Body of pancreas (tissue), 4 donors: ENCODE measurements at regions not wholly inside any gene's neighbourhood (a gene's known extent, or its start where the extent isn't known, plus 50 kb on each side); places are given as distances from the start of the nearest gene placed in this dataset.

ENCODE experiments used
- ATAC-seq: fragments of 150-250 bp; one replicate; pipeline ENCODE4 v1.9.1; 2016
- DNase-seq, 4 donors: peaks; one replicate each; pipeline ENCODE4 v3.0.0-alpha.2; 2019
- H3K27ac ChIP-seq, 4 donors: fragments of 200-600 bp; sonication (generic); 1 replicate in 3 of 4; 2 replicates in 1 of 4; pipeline versions ENCODE4 v1.5.1 to v1.6.1; 2016 to 2019; ENCODE audit warnings: mild to moderate bottlenecking in 1 of 4, mixed read lengths in 1 of 4, moderate library complexity in 1 of 4
- H3K27me3 ChIP-seq, 2 donors: fragments of 200-600 bp; sonication (generic); one replicate each; pipeline ENCODE4 v1.6.0; 2016; ENCODE audit warnings: mild to moderate bottlenecking in 1 of 2
- H3K36me3 ChIP-seq, 2 donors: fragments of 200-600 bp; sonication (generic); replicated peaks in 1 of 2; 2 replicates each; pipeline ENCODE4 v1.5.1; 2016; ENCODE audit warnings: low read depth in 2 of 2; ENCODE audit not compliant: insufficient read depth in 1 of 2
- H3K4me1 ChIP-seq: fragments of 200-600 bp; sonication (generic); one replicate; pipeline ENCODE4 v1.6.0; 2016
- H3K4me3 ChIP-seq, 2 donors: fragments of 200-600 bp; sonication (generic); 1 replicate in 1 of 2; 2 replicates in 1 of 2; pipeline ENCODE4 v1.5.1; 2016 to 2019
- H3K9me3 ChIP-seq, 3 donors: fragments of 200-600 bp; sonication (generic); 1 replicate in 2 of 3; 2 replicates in 1 of 3; pipeline ENCODE4 v1.5.1; 2016
- CTCF ChIP-seq, 7 experiments: fragments of 450-650 bp in 4 of 7; fragments of 200-600 bp in 3 of 7; sonication (generic) in 3 of 7; IDR thresholded peaks; one replicate each; pipeline ENCODE4 v1.5.1; 2016 to 2019; ENCODE audit warnings: antibody characterized with exemption in 7 of 7
- POLR2A ChIP-seq, 3 donors: fragments of 450-650 bp; IDR thresholded peaks; one replicate each; pipeline ENCODE4 v1.6.1; 2016; ENCODE audit warnings: antibody characterized with exemption in 3 of 3, mild to moderate bottlenecking in 2 of 3
- WGBS, 2 donors: methylation state at CpG; one replicate each; pipeline ENCODE4 v1.1.5; 2017; 5-methylcytosine and 5-hydroxymethylcytosine counted together
- intact Hi-C: fragments of 100-400 bp; cut with DNase I; formaldehyde crosslinking; loops from one replicate; pipeline ENCODE4 v1.15.1; 2023

- no peak for DNase-seq
- Histone ChIP-seq H3K4me1 (no peaks in the 10 kb centered on the region), H3K4me3 (no peak overlapping the region), H3K27ac (no peak overlapping the region), H3K27me3 (no peaks in the 10 kb centered on the region), H3K9me3 (no peaks in the 10 kb centered on the region), H3K36me3 (no peaks in the 10 kb centered on the region)
- intact Hi-C loops = no loop called here
- WGBS, 2 donors = 59 to 63% methylated on average over 2 of the region's 2 CpGs
- no peak for ATAC-seq
- TF ChIP-seq CTCF (IDR thresholded peaks at IDR 0.05) (no peak), POLR2A (IDR thresholded peaks at IDR 0.05) (no peak)
Measured at GRCh38 chr15:97156739-97157265, 803.7 kb upstream of the ARRDC4 start.

GRCh38 chr15:97162805-97163495, 797.6 kb upstream of the ARRDC4 start:
- no peak for TF ChIP-seq POLR2A (IDR thresholded peaks at IDR 0.05)
- TF ChIP-seq CTCF (IDR thresholded peaks at IDR 0.05) = no peak
- no peak for DNase-seq
- H3K4me1 ChIP-seq = no peaks in the 10 kb centered on the region
- no peak overlapping the region for H3K4me3 ChIP-seq
- H3K27ac ChIP-seq = no peak overlapping the region
- H3K9me3 ChIP-seq = no peaks in the 10 kb centered on the region
- WGBS, 2 donors = 41 to 49% methylated on average over 2 of the region's 2 CpGs
- H3K36me3 ChIP-seq = no peaks in the 10 kb centered on the region
- intact Hi-C loops = no loop called here
- H3K27me3 ChIP-seq = no peaks in the 10 kb centered on the region
- ATAC-seq = no peak

- ATAC-seq (no peak), DNase-seq (no peak)
- Histone ChIP-seq H3K9me3 (no peaks in the 10 kb centered on the region), H3K27me3 (no peaks in the 10 kb centered on the region), H3K27ac (no peak overlapping the region), H3K36me3 (no peaks in the 10 kb centered on the region), H3K4me3 (no peak overlapping the region), H3K4me1 (no peaks in the 10 kb centered on the region)
- TF ChIP-seq CTCF (IDR thresholded peaks at IDR 0.05) (no peak), POLR2A (IDR thresholded peaks at IDR 0.05) (no peak)
- intact Hi-C loops = no loop called here
- WGBS, 2 donors = 51 to 53% methylated on average over 2 of the region's 2 CpGs
Measured at GRCh38 chr15:97165205-97165604, 795.3 kb upstream of the ARRDC4 start.

- H3K9me3 ChIP-seq = no peaks in the 10 kb centered on the region
- no peaks in the 10 kb centered on the region for H3K27me3 ChIP-seq
- H3K4me1 ChIP-seq = no peaks in the 10 kb centered on the region
- no peak overlapping the region for H3K4me3 ChIP-seq
- 60 to 67% methylated on average over 12 of the region's 12 CpGs for WGBS, 2 donors
- TF ChIP-seq POLR2A (IDR thresholded peaks at IDR 0.05) = no peak
- no peak overlapping the region for H3K27ac ChIP-seq
- ATAC-seq (no peak), DNase-seq (no peak)
- no peaks in the 10 kb centered on the region for H3K36me3 ChIP-seq
- intact Hi-C loops = no loop called here
Measured at GRCh38 chr15:97168704-97169475, 791.6 kb upstream of the ARRDC4 start.

- Histone ChIP-seq H3K27me3 (no peaks in the 10 kb centered on the region), H3K4me1 (no peaks in the 10 kb centered on the region), H3K36me3 (no peaks in the 10 kb centered on the region), H3K9me3 (no peaks in the 10 kb centered on the region), H3K4me3 (no peak overlapping the region), H3K27ac (no peak overlapping the region)
- no peak for DNase-seq
- 83 to 90% methylated on average over 10 of the region's 10 CpGs for WGBS, 2 donors
- TF ChIP-seq CTCF (IDR thresholded peaks at IDR 0.05) = no peak
- no peak for TF ChIP-seq POLR2A (IDR thresholded peaks at IDR 0.05)
- no peak for ATAC-seq
- intact Hi-C loops = no loop called here
Measured at GRCh38 chr15:97171556-97171955, 788.9 kb upstream of the ARRDC4 start.
